A172 (cell line): ENCODE measurements at regions not wholly inside any gene's neighbourhood (a gene's known extent, or its start where the extent isn't known, plus 50 kb on each side); places are given as distances from the start of the nearest gene placed in this dataset.
"Not testable (repeated sequence)": the region's sequence is repeated elsewhere in the genome, so short reads cannot be mapped to it uniquely, and the experiment has no call there.

ENCODE experiments used
- DNase-seq: peaks from one replicate; pipeline ENCODE4 v3.0.0-alpha.2; 2015; ENCODE audit warnings: low spot score

- DNase-seq = peak; percentile 33
Measured at GRCh38 chr10:37067576-37067975, 57.8 kb upstream of the ANKRD30A start.

- DNase-seq = not testable (repeated sequence)
Measured at GRCh38 chr10:37062296-37062695, 63.1 kb upstream of the ANKRD30A start.

GRCh38 chr10:37057261-37057660, 68.1 kb upstream of the ANKRD30A start:
- no peak for DNase-seq

GRCh38 chr10:37053476-37053875, 71.9 kb upstream of the ANKRD30A start:
- DNase-seq = no peak

- DNase-seq = not testable (repeated sequence)
Measured at GRCh38 chr10:37049982-37050381, 75.4 kb upstream of the ANKRD30A start.

GRCh38 chr10:37044319-37044718, 81.1 kb upstream of the ANKRD30A start:
- DNase-seq = not testable (repeated sequence)

- DNase-seq = no peak
Measured at GRCh38 chr10:37035853-37036252, 89.5 kb upstream of the ANKRD30A start.

GRCh38 chr10:37015498-37015897, 109.9 kb upstream of the ANKRD30A start:
- DNase-seq = no peak

GRCh38 chr10:37010741-37011140, 114.7 kb upstream of the ANKRD30A start:
- DNase-seq = no peak

GRCh38 chr10:37008276-37008675, 117.1 kb upstream of the ANKRD30A start:
- DNase-seq = not testable (repeated sequence)

- no peak for DNase-seq
Measured at GRCh38 chr10:37003126-37003525, 122.3 kb upstream of the ANKRD30A start.

GRCh38 chr10:36995806-36996205, 129.6 kb upstream of the ANKRD30A start:
- not testable (repeated sequence) for DNase-seq

- no peak for DNase-seq
Measured at GRCh38 chr10:36994886-36995285, 130.5 kb upstream of the ANKRD30A start.

- no peak for DNase-seq
Measured at GRCh38 chr10:36989233-36989632, 136.2 kb upstream of the ANKRD30A start.

GRCh38 chr10:36946598-36946997, 178.8 kb upstream of the ANKRD30A start:
- DNase-seq = peak; percentile 1

GRCh38 chr10:36943544-36943943, 181.9 kb upstream of the ANKRD30A start:
- DNase-seq = no peak

- no peak for DNase-seq
Measured at GRCh38 chr10:36942616-36943015, 182.8 kb upstream of the ANKRD30A start.

GRCh38 chr10:36903040-36903439, 222.4 kb upstream of the ANKRD30A start:
- no peak for DNase-seq

- no peak for DNase-seq
Measured at GRCh38 chr10:36899652-36900051, 225.7 kb upstream of the ANKRD30A start.

- DNase-seq = peak; percentile 32
Measured at GRCh38 chr10:36888925-36889573, 236.3 kb upstream of the ANKRD30A start.

- no peak for DNase-seq
Measured at GRCh38 chr10:36886303-36886891, 239.0 kb upstream of the ANKRD30A start.

- no peak for DNase-seq
Measured at GRCh38 chr10:36885746-36886145, 239.7 kb upstream of the ANKRD30A start.

- no peak for DNase-seq
Measured at GRCh38 chr10:36882781-36883180, 242.6 kb upstream of the ANKRD30A start.

- DNase-seq = peak; percentile 12
Measured at GRCh38 chr10:36880898-36881297, 244.5 kb upstream of the ANKRD30A start.
